ENCODE measurements at regions not wholly inside any gene's neighbourhood (a gene's known extent, or its start where the extent isn't known, plus 50 kb on each side); places are given as distances from the start of the nearest gene placed in this dataset.

GRCh38 chrX:36436361-36436760 is 516.8 kb downstream of the CFAP47 start:
- TF ChIP-seq, protein P1, sequence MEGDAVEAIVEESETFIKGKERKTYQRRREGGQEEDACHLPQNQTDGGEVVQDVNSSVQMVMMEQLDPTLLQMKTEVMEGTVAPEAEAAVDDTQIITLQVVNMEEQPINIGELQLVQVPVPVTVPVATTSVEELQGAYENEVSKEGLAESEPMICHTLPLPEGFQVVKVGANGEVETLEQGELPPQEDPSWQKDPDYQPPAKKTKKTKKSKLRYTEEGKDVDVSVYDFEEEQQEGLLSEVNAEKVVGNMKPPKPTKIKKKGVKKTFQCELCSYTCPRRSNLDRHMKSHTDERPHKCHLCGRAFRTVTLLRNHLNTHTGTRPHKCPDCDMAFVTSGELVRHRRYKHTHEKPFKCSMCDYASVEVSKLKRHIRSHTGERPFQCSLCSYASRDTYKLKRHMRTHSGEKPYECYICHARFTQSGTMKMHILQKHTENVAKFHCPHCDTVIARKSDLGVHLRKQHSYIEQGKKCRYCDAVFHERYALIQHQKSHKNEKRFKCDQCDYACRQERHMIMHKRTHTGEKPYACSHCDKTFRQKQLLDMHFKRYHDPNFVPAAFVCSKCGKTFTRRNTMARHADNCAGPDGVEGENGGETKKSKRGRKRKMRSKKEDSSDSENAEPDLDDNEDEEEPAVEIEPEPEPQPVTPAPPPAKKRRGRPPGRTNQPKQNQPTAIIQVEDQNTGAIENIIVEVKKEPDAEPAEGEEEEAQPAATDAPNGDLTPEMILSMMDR (IDR thresholded peaks at IDR 0.05; ENCODE audit: low read depth, low read length, missing control alignments): no peak
- no peak overlapping the region for H3K4me3 ChIP-seq (ENCODE audit: low read depth, low read length)
- no peak for DNase-seq (ENCODE audit: low read depth)

- H3K4me3 ChIP-seq (ENCODE audit: low read depth, low read length): no peak overlapping the region
- TF ChIP-seq, protein P1 (IDR thresholded peaks at IDR 0.05; ENCODE audit: low read depth, low read length, missing control alignments): no peak
- DNase-seq (ENCODE audit: low read depth): no peak
Observed at GRCh38 chrX:36443007-36443406, 523.5 kb downstream of the CFAP47 start.

- no peak overlapping the region for H3K4me3 ChIP-seq (ENCODE audit: low read depth, low read length)
- no peak for DNase-seq (ENCODE audit: low read depth)
- TF ChIP-seq, protein P1 (IDR thresholded peaks at IDR 0.05; ENCODE audit: low read depth, low read length, missing control alignments): no peak
Observed at GRCh38 chrX:36445566-36445965, 526.0 kb downstream of the CFAP47 start.

DNA sequence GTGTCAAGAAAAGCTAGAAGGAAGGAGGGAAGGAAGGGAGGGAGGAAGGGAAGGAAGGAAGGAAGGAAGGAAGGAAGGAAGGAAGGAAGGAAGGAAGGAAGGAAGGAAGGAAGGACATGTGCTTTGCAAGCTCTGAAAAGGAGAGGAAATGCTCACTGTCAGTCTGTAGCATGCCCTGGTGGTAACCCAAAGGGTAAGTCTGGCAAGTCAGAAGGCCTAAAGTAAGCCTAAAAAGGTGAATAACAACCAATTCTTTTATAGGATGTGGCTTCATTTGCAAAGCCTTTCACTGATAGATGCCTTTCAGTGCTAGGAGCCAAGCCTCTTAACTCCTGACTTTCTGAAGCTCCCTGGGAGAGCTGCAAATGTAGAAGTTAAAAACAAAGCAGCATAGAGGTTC is 542.6 kb downstream of the CFAP47 start:
- DNase-seq (ENCODE audit: low read depth): no peak
- H3K4me3 ChIP-seq (ENCODE audit: low read depth, low read length): no peak overlapping the region
- TF ChIP-seq, protein P1 (IDR thresholded peaks at IDR 0.05; ENCODE audit: low read depth, low read length, missing control alignments): no peak

DNA sequence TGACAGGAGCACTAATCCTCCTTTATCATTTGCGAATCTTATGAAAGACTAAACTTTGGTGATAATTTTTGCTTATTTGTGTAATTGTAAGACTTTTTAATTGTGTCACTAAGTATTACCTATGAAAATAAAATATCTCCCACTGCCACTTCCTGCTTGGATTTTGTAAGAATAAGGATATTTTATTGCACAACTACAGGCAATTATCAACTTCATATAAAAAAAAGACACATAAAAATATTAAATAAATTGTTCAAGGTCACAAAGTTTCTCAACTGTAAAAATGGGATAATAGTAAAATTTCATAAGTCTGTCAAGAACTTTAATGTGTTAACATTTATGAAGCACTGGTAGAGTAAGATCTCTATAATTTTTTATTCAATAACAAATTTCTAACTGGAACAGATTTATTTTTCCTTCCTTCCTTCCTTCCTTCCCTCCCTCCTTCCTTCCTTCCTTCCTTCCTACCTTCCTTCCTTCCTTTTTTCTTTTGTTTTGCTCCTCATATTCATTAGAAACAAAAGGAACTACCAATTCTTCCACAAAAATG is 527.6 kb upstream of the FAM47C start:
- H3K4me3 ChIP-seq (ENCODE audit: low read depth, low read length): no peak overlapping the region
- no peak for DNase-seq (ENCODE audit: low read depth)
- TF ChIP-seq, protein P1 (IDR thresholded peaks at IDR 0.05; ENCODE audit: low read depth, low read length, missing control alignments): no peak

GRCh38 chrX:36501169-36501702 is 506.9 kb upstream of the FAM47C start:
- TF ChIP-seq, protein P1 (IDR thresholded peaks at IDR 0.05; ENCODE audit: low read depth, low read length, missing control alignments): no peak
- no peak for DNase-seq (ENCODE audit: low read depth)
- H3K4me3 ChIP-seq (ENCODE audit: low read depth, low read length): no peak overlapping the region

DNA sequence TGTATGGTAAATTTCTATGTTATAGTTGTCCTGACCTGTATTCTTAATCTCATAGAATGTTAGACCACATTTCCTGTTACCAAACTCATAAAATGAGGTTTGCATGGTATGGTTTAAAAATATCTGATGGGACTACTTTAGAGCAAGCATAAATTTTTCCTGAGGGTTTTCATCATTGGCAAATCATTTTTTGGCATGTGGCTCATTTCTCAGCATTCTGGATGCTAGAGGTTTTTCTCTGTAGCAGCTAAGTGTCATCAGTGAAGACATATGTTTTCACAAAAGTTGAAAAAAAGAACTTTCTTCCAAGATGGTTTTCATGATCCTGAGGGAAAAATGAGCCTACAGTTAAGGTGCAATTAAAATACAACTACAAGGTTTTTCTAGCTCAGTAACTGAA is 503.5 kb upstream of the FAM47C start:
- no peak overlapping the region for H3K4me3 ChIP-seq (ENCODE audit: low read depth, low read length)
- TF ChIP-seq, protein P1 (IDR thresholded peaks at IDR 0.05; ENCODE audit: low read depth, low read length, missing control alignments): no peak
- no peak for DNase-seq (ENCODE audit: low read depth)
